Fibroblast of mammary gland (primary cell): ENCODE measurements at regions not wholly inside any gene's neighbourhood (a gene's known extent, or its start where the extent isn't known, plus 50 kb on each side); places are given as distances from the start of the nearest gene placed in this dataset.
A peak's percentile ranks its signal among the peaks of the same experiment; 100 is the strongest.

Experiments used
- DNase-seq: peaks from one replicate; pipeline ENCODE4 v3.0.0-alpha.2; 2010; ENCODE audit warnings: low read depth
- H3K4me3 ChIP-seq: 2 replicates; pipeline ENCODE4 v1.5.1; 2011; ENCODE audit warnings: low read depth, mild to moderate bottlenecking, low read length, moderate library complexity; ENCODE audit not compliant: control insufficient read depth
- CTCF ChIP-seq: conservative IDR thresholded peaks from 2 replicates; pipeline ENCODE4 v1.5.1; 2011; ENCODE audit warnings: low read depth, low read length, inconsistent platforms; ENCODE audit not compliant: control insufficient read depth, insufficient read depth

DNA sequence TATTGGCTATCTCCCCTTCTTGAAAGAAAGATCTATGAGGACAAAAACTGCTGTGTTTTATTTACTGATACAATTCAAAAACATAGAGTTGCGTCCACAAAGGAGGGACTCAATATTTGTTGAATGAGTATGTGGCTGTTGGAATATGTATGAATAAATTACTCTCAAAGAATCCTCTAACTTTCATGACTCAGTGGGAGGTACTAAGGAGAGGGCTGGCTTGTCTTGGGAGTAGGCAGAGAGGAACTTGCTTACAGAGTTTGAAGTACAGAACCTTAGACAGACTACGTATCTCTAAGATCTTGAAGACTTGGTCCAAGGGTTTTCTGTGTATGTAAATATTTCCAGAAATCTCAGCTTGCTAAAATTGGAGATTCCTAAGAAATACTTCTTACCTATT is 504.0 kb upstream of the PTCHD4 start:
- DNase-seq: peak; percentile 59
- TF ChIP-seq CTCF: no peak
- no peak overlapping the region for H3K4me3 ChIP-seq

GRCh38 chr6:48614326-48614725 is 503.3 kb upstream of the PTCHD4 start:
- no peak for TF ChIP-seq CTCF
- DNase-seq: no peak

DNA sequence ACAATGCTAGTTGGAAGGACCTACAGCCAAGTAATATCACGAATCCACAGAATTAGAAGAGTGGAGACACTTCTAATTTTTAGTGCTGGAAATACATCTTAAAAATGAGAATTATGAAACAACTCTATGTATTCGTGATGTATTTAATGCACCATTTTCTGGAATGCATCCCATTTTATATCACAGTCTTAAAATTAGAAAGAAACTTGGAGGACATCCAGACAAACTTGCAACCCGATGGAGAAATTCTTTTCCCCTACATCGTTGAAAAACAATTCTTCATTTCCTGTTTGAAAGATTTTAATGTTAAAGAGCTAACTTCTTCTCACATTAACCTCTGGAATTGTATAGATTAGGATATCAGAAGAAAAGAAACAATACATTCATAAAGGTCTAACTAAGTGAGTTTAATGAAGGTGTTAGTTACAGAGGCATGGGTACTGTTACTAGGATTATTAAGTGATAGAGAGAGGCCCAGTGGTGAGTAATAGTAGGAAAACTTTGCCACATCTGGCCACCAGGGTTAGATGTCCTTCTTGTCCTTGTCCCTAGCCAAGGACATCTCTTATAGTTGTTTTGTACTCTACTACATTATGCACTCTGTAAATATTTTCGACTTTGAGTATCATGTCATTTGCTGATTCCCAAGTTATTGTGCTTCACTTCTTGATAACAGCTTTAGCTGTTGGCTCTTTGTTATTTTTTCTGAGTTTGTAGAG is 502.4 kb upstream of the PTCHD4 start:
- H3K4me3 ChIP-seq: no peak overlapping the region
- no peak for DNase-seq
- no peak for TF ChIP-seq CTCF

More at GRCh38 chr6:48614326-48614725, 503.3 kb upstream of the PTCHD4 start:
- no peak overlapping the region for H3K4me3 ChIP-seq

DNA sequence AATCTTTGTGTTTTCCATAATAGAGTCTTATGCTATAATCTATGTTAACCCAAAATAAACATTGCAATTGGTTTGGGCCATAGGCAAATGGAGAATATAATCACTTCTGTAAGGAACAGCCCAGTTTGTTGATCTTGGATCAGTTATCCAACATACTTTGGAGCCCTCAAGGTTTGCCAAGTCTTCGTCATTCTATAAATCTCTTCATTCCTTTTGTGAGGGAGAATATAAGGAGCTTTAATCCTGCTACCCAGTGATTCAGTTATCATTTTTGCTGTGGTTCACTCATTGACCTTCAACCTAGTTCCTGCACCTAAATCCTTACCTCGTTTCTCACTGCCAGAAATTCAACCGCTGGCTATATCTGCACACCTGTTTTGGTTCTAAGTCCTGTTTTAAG is 500.3 kb upstream of the PTCHD4 start:
- no peak overlapping the region for H3K4me3 ChIP-seq
- peak; percentile 73 for DNase-seq
- TF ChIP-seq CTCF: no peak

DNA sequence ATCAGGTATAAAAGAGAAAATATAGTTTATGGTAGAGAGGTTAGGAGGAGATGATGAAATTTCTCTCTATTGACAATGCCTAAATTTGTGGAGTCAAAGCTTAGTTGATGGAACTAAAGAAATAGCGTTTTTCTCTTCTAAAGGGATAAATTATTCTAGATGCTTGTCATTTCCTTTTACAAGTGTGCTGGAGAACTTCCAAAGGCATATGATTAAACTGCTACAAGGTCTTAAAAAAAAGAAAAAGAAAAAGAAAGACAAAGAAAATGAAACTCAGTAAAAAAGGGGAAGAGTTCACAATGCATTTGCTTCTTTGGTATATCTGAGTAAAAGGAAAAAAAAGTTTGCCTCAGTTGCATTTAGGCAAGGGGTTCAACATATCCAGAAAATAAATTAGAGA is 499.8 kb upstream of the PTCHD4 start:
- H3K4me3 ChIP-seq: no peak overlapping the region
- peak; percentile 43 for DNase-seq
- no peak for TF ChIP-seq CTCF

- TF ChIP-seq CTCF: no peak
- no peak overlapping the region for H3K4me3 ChIP-seq
- DNase-seq: no peak
These were observed 495.6 kb upstream of the PTCHD4 start for GRCh38 chr6:48606618-48607017.
